Stimulated activated CD4-positive, alpha-beta T cell treated with anti-CD3 and anti-CD28 coated beads, Interleukin-1b, Interleukin-23, amount 100 ng/mL, for 48 hours (primary cell): ENCODE measurements at regions not wholly inside any gene's neighbourhood (a gene's known extent, or its start where the extent isn't known, plus 50 kb on each side); places are given as distances from the start of the nearest gene placed in this dataset.
A peak's percentile ranks its signal among the peaks of the same experiment; 100 is the strongest.

Experiments
- DNase-seq: peaks from one replicate; pipeline ENCODE4 v3.0.0-alpha.2; 2020

DNA sequence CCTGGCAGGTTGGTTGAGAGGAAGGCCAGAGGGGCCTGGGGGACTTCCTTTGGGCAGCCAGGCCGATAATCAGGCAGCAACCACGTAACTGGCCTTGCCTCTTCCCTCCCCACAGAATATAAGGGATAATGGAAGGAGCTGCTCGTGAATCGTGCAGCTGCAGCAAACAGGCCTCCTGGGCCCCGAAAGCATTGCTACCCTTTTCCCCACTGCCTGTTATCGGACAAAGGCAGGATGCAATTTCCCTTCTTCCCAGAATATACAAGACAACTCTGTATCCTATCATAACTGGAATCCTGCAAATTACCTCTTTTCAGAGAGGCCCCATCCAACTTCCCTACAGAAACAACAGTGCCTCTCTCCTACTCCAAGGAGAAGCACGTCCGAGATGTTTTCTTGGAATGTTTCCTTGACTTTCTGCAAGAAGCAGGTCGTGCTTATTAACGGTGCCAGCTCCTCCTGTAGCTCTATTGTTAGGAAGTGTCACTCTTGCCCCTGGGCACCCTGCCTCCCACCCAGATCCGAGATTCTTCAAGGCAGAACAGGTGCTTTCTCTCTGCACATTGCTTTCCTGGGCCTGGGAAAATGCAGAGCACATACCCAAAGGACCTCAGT lies 106.0 kb upstream of the TIAM1 start:
- no peak for DNase-seq

GRCh38 chr21:31448496-31448895 lies 104.4 kb upstream of the TIAM1 start:
- no peak for DNase-seq

DNA sequence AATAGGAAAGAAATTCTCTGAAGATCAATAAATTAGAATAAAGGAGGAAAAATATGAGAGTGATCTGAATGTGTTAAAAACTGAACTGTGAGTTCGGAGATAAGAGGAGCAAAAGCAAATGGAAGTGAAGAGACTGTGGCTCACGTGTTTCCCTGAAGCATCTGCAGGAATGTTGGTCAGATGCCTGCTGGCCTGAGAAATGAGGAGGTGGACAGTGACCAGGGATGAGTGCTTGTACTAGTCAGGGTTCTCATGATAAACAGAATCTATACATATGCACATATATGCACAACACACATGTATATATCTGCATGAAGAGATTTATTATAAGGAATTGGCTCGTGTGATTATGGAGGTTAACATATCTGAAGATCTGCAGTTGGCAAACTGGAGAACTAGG lies 103.4 kb upstream of the TIAM1 start:
- no peak for DNase-seq

GRCh38 chr21:31446226-31446855 lies 102.3 kb upstream of the TIAM1 start:
- DNase-seq: no peak

GRCh38 chr21:31445137-31445536 lies 101.1 kb upstream of the TIAM1 start:
- no peak for DNase-seq

DNA sequence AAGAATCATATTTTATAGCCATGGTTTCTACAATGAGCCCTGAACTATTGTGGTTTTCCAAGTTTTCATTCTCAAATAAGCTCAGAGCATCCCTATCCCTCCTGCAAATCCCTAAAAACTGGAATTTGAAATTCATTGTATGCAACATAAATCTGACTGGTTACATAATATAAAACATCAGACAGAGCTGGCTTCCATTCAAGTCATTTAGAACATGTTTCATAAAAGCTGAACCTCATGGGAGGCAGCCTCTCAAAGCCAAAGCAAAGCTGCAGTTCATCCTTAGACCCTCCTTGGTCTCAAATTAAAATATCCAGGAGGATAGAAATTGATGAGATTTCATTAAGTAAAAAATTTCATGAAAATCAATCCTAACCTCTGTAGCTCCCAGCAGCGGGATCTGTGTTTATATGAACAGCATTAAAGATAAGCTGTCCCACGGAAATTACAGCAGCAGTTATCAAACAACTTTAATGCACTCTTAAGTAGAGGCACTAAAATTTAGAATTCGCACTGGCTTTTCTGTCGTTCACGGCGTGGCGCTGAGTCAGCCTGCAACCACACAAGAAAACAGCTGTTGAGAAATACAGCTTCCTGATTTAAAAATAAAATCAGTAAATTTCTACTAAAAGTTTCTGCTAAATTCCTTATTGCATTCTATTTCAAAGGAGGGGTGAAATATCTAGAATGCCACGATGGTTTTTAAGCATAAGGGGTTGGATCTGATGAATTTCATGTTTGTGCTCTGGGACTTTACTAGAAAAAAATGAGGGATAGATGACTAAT lies 99.9 kb upstream of the TIAM1 start:
- no peak for DNase-seq

GRCh38 chr21:31442339-31442738 lies 98.3 kb upstream of the TIAM1 start:
- no peak for DNase-seq

DNA sequence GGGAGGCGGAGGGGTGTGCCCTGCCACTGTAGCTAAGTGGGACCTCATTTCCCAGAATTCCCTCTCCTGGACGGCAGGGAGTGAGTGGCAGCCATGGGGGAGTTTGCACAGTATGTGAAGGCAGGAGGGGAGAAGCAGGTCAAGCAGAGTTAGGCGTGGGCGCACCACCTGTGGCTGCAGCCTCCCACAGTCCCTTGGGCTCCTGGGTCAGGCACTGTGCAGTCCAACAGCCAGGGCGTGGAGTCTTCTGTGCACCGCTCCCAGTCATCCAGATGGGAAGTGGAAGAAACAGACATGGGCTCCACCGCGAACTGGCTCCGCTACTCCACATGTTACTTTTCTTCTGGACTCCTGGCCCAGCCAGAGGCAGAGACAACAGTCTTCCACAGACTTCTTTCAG lies 85.4 kb upstream of the TIAM1 start:
- DNase-seq: no peak

DNA sequence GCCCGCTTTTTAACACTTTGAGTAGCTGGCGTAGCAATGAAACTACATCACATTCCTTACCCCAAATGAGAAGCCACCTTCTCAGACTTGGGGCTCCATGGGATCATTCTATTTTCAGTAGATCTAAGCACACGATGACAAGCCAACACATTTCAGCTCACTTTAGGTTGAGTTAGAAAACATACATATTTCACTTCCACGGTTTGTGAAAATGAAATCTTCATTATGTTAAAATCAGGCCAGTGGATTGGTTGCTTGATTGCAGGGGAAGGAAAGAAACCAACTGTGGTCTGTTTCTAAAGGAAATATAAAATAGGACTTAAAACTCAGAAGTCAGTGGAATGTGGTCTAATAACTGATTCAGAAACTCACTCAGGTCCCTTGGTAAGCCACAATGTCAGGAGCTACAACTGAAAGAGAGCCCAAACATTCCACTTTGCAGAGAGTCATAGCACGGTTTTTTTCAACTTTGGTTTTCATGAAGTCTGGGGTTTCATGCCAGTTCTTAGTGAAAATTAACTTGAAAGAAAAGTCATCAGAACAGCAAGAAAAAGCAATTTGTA lies 82.3 kb upstream of the TIAM1 start:
- peak; percentile 9 for DNase-seq

DNA sequence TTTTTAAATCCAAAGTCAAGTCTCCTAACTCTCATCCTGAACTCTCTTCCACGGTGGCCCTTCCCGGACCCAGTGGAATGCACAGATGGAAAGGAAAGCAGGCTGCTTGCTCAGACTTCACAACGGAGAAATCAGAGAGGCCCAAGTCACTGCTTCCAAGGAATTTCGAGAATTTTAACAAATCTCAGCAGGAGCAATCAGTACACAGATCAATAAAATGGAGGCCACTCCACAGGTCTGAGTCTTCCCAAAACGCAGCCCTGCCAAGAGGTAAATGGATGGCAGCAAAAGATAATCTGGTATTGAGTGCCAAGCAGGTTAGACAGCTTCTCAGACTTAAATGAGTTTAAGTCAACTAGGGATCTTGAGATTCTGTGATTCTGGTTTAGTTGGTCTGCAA lies 81.1 kb upstream of the TIAM1 start:
- no peak for DNase-seq

- DNase-seq: no peak
Measured at GRCh38 chr21:31424058-31424457, 80.0 kb upstream of the TIAM1 start.

- DNase-seq: no peak
Measured at GRCh38 chr21:31420988-31421387, 76.9 kb upstream of the TIAM1 start.

DNA sequence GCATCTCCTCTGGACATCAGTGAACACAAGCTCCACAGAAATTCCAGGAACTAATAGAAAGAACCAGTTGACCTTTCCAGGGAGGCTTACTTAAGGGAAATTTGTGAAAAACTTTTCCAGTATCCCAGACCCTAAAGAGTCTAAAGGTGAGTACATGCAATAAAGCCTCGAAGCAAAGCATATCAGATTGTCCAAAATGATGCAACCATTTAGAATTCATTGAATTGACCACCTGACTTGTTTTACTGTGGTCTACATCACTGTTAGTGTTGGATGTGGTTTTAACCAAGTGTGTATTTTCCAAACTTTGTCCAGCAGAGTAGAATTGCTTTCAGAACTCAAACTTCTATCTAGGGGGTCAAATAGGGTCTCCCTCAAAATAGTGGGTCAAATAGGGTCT lies 76.3 kb upstream of the TIAM1 start:
- DNase-seq: no peak

GRCh38 chr21:31418377-31419001 lies 74.4 kb upstream of the TIAM1 start:
- DNase-seq: no peak

DNA sequence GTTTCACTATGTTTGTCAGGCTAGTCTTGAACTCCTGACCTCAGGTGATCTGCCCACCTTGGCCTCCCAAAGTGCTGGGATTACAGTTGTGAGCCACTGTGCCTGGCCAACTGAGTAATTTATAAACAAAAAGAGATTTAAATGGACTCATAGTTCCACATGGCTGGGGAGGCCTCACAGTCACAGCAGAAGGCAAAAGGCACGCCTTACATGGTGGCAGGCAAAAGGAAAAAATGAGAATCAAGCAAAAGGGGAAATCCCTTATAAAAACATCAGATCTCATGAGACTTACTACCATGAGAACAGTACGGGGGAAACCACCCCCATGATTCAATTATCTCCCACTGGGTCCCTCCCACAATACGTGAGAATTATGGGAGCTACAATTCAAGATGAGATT lies 73.2 kb upstream of the TIAM1 start:
- peak; percentile 39 for DNase-seq

DNA sequence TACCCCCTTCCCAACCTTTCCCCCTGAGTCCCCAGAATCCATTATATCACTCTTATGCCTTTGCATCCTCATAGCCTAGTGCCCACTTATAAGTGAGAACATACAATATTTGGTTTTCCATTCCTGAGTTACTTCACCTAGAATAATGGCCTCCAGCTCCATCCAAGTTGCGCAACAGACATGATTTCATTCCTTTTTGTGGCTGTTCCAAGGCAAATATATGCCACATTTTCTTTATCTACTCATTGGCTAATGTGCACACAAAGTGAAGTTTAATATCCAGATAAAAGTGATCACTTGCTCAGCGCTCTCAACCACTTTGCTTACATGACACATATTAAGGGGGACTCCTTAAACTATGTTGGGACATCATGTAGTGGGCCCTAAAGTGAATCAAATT lies 72.4 kb upstream of the TIAM1 start:
- DNase-seq: no peak

GRCh38 chr21:31414263-31415000 lies 70.4 kb upstream of the TIAM1 start:
- DNase-seq: no peak

- DNase-seq: no peak
Measured at GRCh38 chr21:31413698-31414097, 69.6 kb upstream of the TIAM1 start.

DNA sequence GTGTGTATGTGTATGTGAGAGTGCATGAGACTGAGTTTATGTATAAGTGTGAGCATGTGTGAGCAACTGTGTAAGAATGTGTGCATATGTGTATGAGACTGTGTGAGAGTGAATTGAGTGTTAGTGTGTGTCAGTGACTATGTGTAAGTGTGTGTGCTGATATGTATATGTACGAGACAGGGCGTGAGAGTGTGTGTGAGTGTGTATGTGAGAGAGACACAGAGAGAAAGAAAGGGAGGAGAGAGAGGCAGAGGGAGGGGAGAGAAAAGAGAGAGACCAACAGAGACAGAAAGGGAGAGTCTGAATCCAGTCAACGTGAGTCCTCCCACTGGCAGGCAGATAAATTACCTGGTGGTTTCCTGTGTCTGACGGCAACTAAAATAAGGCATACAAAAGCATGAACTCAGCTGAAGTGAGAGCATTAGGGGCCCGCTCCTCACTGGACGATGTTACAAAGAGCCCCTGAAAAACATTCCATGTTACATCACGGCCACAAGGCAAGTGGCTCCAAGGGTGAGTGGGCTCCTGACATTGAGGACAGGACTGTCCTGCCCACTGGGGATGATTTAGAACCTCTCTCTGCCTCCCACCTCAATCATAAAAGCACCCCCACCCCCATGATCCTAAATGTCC lies 66.6 kb upstream of the TIAM1 start:
- no peak for DNase-seq

DNA sequence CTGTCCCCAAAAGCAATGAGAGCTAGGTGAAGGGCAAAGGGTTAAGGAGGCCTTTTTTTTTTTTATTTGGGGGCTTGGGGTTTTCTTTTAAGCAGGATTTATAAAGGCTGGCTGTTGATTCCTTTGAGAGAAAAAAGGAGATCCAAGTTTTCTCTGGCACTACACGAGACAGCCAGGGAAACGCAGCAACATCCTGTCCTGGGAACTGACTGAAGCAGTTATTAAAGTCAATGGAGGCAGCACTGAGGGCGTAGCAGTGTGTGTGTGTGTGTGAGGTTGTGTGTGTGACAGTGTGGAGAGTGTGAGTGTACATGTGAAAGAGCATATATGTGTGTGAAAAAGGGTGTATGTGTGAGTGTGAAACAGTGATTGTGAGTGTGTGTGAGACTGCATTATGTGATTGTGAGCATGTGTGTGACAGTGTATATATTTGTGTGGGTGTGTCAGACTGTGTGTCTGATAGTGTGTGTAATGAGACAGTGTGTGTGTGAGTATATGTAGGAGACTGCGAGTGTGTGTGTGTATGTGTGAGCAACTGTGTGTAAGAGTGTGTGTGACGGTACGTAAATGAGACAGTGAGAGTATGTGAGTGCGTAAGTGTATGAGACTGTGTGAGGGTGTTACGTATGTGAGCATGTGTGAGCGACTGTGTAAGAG lies 65.9 kb upstream of the TIAM1 start:
- no peak for DNase-seq

GRCh38 chr21:31408301-31409088 lies 64.4 kb upstream of the TIAM1 start:
- no peak for DNase-seq
